AG04449 (cell line): ENCODE measurements at regions not wholly inside any gene's neighbourhood (a gene's known extent, or its start where the extent isn't known, plus 50 kb on each side); places are given as distances from the start of the nearest gene placed in this dataset.

Experiments
- CTCF ChIA-PET: fragments of 350-600 bp; formaldehyde crosslinking; extraction: SDS; loops from one replicate; lab custom pipeline; 2021; ENCODE audit warnings: antibody characterized with exemption; lab: Yijun Ruan, JAX
- POLR2A ChIA-PET: fragments of 400-600, 350-600 bp; formaldehyde crosslinking; extraction: SDS; loops from one replicate; lab custom pipeline; 2020; ENCODE audit warnings: antibody characterized with exemption, inconsistent platforms; lab: Yijun Ruan, JAX
- DNase-seq: peaks from one replicate; pipeline ENCODE4 v3.0.0-alpha.2; 2010; ENCODE audit warnings: low read depth, low spot score
- H3K4me3 ChIP-seq: 2 replicates; pipeline ENCODE4 v1.5.1; 2011; ENCODE audit warnings: low read depth, mild to moderate bottlenecking, control low read depth, low read length
- TF ChIP-seq, protein P1 (sequence below): IDR thresholded peaks from one replicate; pipeline ENCODE4 v1.5.1; 2011; ENCODE audit warnings: mild to moderate bottlenecking, moderate library complexity, low read length, control low read depth, inconsistent platforms; ENCODE audit not compliant: insufficient read depth; ENCODE audit errors: missing control alignments

DNA sequence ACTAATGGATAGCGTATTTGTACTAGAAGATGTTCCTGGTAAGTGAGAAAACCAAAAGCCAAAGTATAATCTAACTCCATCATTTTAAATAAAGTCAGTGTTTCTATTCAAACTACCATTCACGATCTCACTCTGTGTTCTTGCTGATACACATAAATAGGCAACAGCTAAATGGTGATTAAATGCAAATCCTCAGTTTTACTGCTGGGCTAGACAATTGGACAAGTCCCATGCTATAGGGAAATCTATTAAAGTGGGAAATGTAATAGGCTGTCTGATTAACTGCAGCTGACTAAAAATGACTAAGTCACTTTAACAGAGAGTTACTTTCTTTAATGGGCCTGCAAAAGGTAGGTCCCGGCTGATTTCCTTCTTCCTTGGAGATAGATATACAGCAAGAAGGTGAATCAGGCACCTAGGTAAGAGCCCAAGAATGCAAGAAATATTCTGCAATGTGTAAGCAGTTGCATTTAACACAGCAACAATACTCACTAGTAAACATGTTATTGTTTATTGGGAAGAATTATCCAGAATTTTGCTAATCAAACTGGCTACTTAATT lies 298.4 kb downstream of the SLITRK6 start:
- ChIA-PET POLR2A (no interaction called here), CTCF (no interaction called here)
- TF ChIP-seq, protein P1, sequence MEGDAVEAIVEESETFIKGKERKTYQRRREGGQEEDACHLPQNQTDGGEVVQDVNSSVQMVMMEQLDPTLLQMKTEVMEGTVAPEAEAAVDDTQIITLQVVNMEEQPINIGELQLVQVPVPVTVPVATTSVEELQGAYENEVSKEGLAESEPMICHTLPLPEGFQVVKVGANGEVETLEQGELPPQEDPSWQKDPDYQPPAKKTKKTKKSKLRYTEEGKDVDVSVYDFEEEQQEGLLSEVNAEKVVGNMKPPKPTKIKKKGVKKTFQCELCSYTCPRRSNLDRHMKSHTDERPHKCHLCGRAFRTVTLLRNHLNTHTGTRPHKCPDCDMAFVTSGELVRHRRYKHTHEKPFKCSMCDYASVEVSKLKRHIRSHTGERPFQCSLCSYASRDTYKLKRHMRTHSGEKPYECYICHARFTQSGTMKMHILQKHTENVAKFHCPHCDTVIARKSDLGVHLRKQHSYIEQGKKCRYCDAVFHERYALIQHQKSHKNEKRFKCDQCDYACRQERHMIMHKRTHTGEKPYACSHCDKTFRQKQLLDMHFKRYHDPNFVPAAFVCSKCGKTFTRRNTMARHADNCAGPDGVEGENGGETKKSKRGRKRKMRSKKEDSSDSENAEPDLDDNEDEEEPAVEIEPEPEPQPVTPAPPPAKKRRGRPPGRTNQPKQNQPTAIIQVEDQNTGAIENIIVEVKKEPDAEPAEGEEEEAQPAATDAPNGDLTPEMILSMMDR: no peak
- H3K4me3 ChIP-seq: no peak overlapping the region
- no peak for DNase-seq

DNA sequence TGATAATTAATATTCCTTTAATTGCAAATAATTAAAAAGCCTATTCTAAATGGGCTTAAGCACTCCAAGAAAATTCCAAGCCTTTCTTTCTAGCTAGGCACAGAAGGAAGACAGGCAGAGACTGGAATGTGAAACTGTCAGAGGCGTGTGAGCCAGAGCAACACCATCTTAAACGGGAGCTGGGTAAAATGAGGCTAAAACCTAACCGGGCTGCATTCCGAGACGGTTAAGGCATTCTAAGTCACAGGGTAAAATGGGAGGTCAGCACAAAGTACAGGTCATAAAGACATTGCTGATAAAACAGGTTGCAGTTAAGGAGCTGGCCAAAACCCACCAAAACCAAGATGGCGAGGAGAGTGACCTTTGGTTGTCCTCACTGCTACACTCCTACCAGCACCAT lies 300.4 kb downstream of the SLITRK6 start:
- TF ChIP-seq, protein P1: no peak
- no peak overlapping the region for H3K4me3 ChIP-seq
- no peak for DNase-seq
- ChIA-PET CTCF (no interaction called here), POLR2A (interaction anchor here (1.3 kb wide), 1 partner anchor 30 kb away, joined by 3 read pairs; no protein-coding TSS in a partner anchor)

DNA sequence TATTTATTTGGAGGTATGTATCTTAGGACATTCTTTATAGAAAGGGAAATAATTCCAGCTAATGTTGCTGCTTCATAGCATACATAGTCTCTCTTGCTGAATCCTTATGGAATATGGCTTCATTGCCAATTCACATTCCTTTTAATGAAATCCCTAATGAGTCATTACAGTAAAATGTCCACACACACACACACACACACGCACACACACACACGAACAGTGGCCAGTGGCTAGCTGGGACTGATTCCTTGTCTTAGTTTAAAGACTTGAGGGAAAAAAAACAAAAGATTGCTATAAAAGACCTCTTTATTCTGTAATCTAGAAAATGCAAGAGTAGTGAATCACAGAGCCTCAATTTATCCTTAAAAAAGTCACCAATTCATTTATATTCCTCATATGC lies 301.6 kb downstream of the SLITRK6 start:
- DNase-seq: peak; percentile 97
- POLR2A ChIA-PET: interaction anchor here (1.0 to 1.2 kb wide), 2 partner anchors 12 to 32 kb away, joined by 3 read pairs; no protein-coding TSS in a partner anchor
- CTCF ChIA-PET: no interaction called here
- TF ChIP-seq, protein P1: no peak
- no peak overlapping the region for H3K4me3 ChIP-seq

DNA sequence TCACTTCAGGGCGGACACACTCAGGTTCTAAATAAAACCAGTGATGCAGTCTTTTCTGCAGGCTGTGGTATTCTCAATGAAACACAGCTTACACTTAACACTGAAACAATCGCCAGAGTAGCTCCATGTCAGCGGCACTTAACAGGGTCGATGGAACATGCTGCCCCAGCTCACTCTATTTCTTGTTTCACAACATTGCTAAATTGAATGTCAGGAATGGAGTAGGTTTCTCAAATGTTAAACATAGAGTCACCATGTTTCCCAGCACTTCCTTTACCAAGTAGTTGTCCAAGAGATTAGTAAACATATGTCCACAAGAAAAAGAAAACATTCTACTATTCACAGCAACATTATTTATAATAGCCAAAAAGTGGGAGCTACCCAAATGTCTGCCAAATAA lies 306.9 kb downstream of the SLITRK6 start:
- TF ChIP-seq, protein P1: no peak
- no peak for DNase-seq
- POLR2A ChIA-PET: no interaction called here
- no peak overlapping the region for H3K4me3 ChIP-seq
- CTCF ChIA-PET: no interaction called here

DNA sequence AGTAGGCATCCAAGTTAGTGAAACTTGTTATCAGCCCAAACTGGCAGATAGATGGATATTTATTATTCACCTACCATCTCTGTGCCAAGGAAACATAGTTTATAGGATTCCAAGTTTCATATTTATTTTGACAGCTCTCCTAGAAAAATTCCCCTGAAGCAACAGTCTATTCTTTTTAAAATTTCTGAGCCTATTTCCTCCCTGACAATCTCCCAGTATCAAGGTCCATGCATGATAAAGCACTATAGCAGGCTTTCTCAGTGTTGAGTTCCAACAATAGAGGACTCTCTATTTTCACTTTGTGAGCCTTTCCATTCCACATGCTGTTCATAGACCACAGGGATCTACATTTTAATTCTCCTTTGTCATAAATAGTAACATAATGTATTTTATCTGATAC lies 312.6 kb downstream of the SLITRK6 start:
- ChIA-PET POLR2A (no interaction called here), CTCF (no interaction called here)
- H3K4me3 ChIP-seq: no peak overlapping the region
- TF ChIP-seq, protein P1: no peak
- DNase-seq: no peak

DNA sequence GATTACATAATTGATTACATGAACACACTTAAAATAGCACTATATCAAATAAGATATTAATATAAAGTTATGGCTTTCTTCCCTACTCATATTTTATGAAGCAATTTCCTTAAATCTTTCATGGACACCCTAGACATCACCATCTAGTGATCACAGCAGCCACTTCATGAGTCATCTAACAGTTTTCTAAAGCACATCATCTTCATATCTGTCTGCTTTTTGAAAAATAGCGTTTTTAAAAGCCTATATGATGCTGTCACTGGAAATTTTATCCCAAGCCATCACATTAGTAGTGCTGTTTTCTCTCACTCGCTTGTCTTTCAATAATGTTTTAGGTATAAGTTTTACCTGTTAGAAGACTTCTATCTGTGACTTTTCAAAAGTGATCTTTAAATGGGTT lies 326.1 kb downstream of the SLITRK6 start:
- DNase-seq: no peak
- TF ChIP-seq, protein P1: no peak
- ChIA-PET CTCF (no interaction called here), POLR2A (no interaction called here)
- no peak overlapping the region for H3K4me3 ChIP-seq
